ENCODE measurements at regions not wholly inside any gene's neighbourhood (a gene's known extent, or its start where the extent isn't known, plus 50 kb on each side); places are given as distances from the start of the nearest gene placed in this dataset.
"Not testable (repeated sequence)": the region's sequence is repeated elsewhere in the genome, so short reads cannot be mapped to it uniquely, and the experiment has no call there.

- no peak for DNase-seq (ENCODE audit: low read depth)
These were observed 514.4 kb upstream of the TBL1XR1 start for GRCh38 chr3:177711637-177712036.

- no peak for DNase-seq (ENCODE audit: low read depth)
These were observed 516.9 kb upstream of the TBL1XR1 start for GRCh38 chr3:177713928-177714900.

GRCh38 chr3:177714945-177715344 lies 517.7 kb upstream of the TBL1XR1 start:
- no peak for DNase-seq (ENCODE audit: low read depth)

GRCh38 chr3:177715980-177716379 lies 518.7 kb upstream of the TBL1XR1 start:
- DNase-seq (ENCODE audit: low read depth) = no peak

GRCh38 chr3:177720927-177721326 lies 523.6 kb upstream of the TBL1XR1 start:
- not testable (repeated sequence) for DNase-seq (ENCODE audit: low read depth)

GRCh38 chr3:177721864-177722785 lies 524.8 kb upstream of the TBL1XR1 start:
- no peak for DNase-seq (ENCODE audit: low read depth)

- no peak for DNase-seq (ENCODE audit: low read depth)
These were observed 526.8 kb upstream of the TBL1XR1 start for GRCh38 chr3:177724020-177724638.

- DNase-seq (ENCODE audit: low read depth) = no peak
These were observed 527.9 kb upstream of the TBL1XR1 start for GRCh38 chr3:177725165-177725564.

- DNase-seq (ENCODE audit: low read depth) = no peak
These were observed 529.5 kb upstream of the TBL1XR1 start for GRCh38 chr3:177726807-177727206.

- DNase-seq (ENCODE audit: low read depth) = no peak
These were observed 532.8 kb upstream of the TBL1XR1 start for GRCh38 chr3:177729956-177730681.

GRCh38 chr3:177730814-177731213 lies 533.5 kb upstream of the TBL1XR1 start:
- no peak for DNase-seq (ENCODE audit: low read depth)

GRCh38 chr3:177731644-177732268 lies 534.5 kb upstream of the TBL1XR1 start:
- DNase-seq (ENCODE audit: low read depth) = no peak

GRCh38 chr3:177733233-177733632 lies 536.0 kb upstream of the TBL1XR1 start:
- no peak for DNase-seq (ENCODE audit: low read depth)

- DNase-seq (ENCODE audit: low read depth) = no peak
These were observed 536.7 kb upstream of the TBL1XR1 start for GRCh38 chr3:177733936-177734335.

- DNase-seq (ENCODE audit: low read depth) = no peak
These were observed 538.1 kb upstream of the TBL1XR1 start for GRCh38 chr3:177735431-177735830.

- DNase-seq (ENCODE audit: low read depth) = no peak
These were observed 542.2 kb upstream of the TBL1XR1 start for GRCh38 chr3:177739461-177739860.

- no peak for DNase-seq (ENCODE audit: low read depth)
These were observed 543.0 kb upstream of the TBL1XR1 start for GRCh38 chr3:177740254-177740653.

- no peak for DNase-seq (ENCODE audit: low read depth)
These were observed 545.0 kb upstream of the TBL1XR1 start for GRCh38 chr3:177742273-177742672.

- DNase-seq (ENCODE audit: low read depth) = no peak
These were observed 546.0 kb upstream of the TBL1XR1 start for GRCh38 chr3:177743173-177743890.

- no peak for DNase-seq (ENCODE audit: low read depth)
These were observed 547.8 kb upstream of the TBL1XR1 start for GRCh38 chr3:177744873-177745606.

Data from GM04503 (cell line).